ENCODE measurements at regions not wholly inside any gene's neighbourhood (a gene's known extent, or its start where the extent isn't known, plus 50 kb on each side); places are given as distances from the start of the nearest gene placed in this dataset.

GRCh38 chr2:236874866-236875481, 210.7 kb upstream of the COPS8 start:
- no peak for TF ChIP-seq EZH2 (IDR thresholded peaks at IDR 0.05)
- TF ChIP-seq POLR2AphosphoS5 (IDR thresholded peaks at IDR 0.05; ENCODE audit: borderline replicate concordance, low read depth, low read length) = no peak
- TF ChIP-seq FOXP2 (optimal IDR thresholded peaks at IDR 0.05; ENCODE audit: control extremely low read depth, extremely low read length, insufficient read depth) = no peak
